Stimulated activated CD4-positive, alpha-beta T cell treated with anti-CD3 and anti-CD28 coated beads, Interleukin-4, amount 100 ng/mL, for 24 hours (primary cell): ENCODE measurements at regions not wholly inside any gene's neighbourhood (a gene's known extent, or its start where the extent isn't known, plus 50 kb on each side); places are given as distances from the start of the nearest gene placed in this dataset.

Source experiments
- DNase-seq: peaks from one replicate; pipeline ENCODE4 v3.0.0-alpha.2; 2020

DNA sequence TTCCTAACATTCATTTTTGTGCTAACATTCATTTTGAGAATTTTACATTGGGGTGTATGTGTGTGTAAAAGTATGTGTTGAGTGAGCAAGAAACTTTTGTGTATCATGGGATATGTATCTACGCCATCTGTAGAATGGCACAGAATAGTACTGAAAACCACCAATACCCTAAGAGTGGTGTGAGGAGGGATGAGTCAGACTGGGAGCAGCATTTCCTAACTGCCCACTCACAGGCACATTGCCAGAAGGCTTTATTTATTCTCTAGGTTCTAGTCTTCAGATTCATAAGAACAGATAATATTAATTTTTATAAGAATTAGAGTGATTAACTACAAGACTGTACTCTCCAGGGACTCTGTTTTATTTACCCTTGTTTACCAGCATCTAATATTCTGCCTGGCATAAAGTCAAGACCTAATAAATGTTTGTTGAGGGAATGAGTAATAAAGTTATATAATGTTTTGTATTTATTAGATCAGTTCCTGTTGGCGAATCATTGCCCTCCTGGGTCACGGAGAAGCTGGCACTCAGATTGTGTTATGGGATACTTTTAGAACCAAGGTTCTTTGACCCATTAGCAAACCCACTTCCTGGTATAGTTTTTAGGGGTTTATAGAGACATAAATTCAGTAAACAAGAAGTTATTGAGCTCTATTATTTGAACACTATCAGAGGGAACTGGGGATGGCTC, 159.1 kb upstream of the PPP2R2B start:
- no peak for DNase-seq

DNA sequence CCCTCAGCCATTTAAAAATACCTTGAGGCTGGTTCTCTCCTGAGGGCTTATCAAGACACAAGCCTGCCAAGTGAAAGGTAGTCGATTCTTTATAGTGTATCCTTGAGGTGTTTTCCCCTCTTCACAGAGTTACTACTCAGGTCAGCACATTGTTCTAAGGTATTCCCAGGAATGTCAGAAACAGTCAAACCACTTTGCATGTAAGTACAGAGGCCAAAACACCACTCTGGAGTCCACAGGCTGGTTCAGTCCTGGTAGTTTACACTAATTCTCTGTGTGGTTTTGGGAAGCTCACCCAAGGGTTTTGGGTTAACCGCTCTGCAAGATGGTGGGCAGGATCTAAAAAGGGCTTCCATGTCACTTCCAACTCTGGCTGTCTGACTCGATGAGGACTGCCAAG, 162.3 kb upstream of the PPP2R2B start:
- no peak for DNase-seq

DNA sequence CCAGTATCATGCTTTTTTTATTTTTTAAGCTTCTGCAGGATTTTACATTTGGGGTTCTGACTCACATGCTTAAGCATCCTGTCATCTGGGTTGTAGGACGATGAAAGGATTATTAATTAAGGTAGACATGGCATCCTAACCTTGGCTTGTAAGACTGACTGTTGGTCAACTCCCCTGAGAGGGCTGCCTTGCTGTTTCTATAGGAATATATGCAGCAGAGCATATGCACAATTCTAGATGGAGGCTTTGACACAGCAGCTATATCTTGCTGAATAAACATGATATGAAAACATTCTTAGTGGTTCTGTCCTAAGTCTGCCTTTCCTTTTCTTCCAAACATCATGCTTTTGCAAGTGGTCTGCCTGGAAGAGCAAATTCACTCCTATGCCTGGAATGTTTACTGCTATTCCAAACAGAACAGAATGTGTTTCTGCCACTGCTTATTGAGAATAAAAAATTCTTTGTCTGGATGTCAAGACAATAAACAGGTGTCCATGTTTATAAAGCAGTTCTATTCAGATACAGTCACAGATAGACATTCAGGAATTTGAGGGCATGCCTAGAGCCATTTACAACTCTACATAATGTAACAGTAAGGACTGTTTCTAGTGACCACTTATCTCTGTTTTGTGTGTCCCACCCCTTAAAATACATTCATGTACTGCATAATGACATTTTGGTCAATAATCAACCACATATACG, 166.2 kb upstream of the PPP2R2B start:
- DNase-seq: no peak

DNA sequence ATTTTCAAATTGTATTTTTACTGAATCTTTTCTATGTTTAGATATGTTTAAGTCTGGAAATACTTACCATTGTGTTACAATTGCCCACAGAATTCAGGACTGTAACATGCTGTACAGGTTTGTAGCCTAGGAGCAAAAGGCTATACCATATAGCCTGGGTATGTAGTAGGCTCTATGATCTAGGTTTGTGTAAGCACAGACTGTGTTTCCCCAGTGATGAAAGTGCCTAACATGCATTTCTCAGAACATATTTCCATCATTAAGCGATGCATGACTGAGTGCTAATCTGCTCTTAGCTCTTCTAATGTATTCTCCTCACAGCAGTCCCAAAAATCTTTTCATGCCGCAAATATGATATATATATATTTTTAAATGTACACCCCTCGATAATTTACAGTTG, 166.7 kb upstream of the PPP2R2B start:
- no peak for DNase-seq

DNA sequence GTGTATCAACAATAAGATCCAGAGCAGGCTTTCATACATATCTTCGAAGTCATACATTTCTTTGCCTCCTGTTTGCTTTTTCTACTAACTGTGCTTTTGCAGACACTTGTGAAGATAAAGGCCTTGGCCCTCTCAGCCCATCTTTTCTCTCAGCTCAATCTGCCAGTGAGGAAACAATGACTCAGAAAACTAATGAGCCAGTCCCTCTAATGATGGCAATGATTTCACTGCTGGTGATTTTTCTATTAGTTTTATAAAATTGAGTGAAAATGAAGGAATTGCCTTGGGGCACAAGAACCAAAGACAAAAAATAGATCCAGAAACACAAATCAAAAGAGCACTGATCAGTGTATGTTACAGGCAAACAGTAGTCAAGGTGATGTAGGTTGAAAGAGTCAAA, 167.7 kb upstream of the PPP2R2B start:
- no peak for DNase-seq

GRCh38 chr5:147046894-147047293, 168.3 kb upstream of the PPP2R2B start:
- DNase-seq: no peak

DNA sequence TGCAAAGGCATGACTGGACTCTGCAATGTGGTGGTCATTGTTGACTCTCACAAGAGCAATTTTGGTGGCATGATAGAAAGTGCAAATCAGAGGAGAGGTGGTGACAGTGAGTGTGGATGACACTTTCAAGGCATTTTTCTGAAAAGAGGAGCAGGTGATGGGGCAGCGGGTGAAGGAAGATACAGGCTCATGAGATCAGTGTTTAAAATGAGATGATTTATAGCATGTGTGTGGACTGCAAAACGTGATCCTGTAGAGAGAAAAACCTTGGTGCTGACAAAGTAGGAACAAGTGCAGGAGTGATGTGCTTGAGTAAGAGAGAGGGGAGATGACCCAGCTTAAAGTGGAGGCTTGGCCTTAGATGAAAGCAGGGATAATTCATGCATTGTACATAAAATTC, 171.2 kb upstream of the PPP2R2B start:
- DNase-seq: no peak

GRCh38 chr5:147050172-147050571, 171.6 kb upstream of the PPP2R2B start:
- DNase-seq: no peak

DNA sequence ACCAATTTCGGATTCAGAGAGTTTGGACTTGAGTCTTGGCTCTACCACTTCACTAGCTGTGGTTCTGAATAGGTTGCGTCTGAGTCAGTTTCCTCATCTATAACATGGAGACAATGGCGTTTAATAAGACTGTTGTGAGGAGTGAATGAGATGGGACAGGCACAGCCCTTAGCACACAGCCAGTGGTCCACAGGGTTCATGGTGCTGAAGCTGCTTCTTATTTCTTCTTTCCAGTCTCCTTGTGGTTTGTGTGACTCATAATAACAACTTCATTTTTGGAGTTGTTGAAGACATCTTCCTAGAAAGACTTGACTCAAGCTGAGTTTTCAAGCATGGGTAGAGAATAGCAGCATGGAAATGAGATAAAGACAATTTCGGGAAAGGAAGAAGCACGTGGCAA, 172.6 kb upstream of the PPP2R2B start:
- DNase-seq: no peak

DNA sequence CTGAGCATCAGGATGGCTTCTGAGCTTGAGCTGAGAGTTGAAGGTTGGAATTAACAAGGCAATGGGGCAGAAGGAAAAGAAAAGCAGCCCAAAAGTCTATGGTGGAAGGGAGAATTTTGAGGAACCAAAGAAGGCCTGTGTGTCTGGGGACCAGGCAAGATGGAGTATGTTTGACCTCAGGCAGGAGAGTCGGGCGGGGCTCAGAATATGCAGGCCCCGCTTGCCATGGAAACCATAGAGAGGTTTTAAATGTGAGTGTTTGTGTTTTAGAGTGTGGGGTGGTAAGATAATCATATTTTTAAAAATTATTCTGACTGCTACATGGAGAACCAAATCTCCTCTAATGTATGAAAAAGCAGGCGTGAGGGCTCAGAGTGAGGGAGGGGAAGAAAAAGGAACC, 174.0 kb upstream of the PPP2R2B start:
- no peak for DNase-seq

DNA sequence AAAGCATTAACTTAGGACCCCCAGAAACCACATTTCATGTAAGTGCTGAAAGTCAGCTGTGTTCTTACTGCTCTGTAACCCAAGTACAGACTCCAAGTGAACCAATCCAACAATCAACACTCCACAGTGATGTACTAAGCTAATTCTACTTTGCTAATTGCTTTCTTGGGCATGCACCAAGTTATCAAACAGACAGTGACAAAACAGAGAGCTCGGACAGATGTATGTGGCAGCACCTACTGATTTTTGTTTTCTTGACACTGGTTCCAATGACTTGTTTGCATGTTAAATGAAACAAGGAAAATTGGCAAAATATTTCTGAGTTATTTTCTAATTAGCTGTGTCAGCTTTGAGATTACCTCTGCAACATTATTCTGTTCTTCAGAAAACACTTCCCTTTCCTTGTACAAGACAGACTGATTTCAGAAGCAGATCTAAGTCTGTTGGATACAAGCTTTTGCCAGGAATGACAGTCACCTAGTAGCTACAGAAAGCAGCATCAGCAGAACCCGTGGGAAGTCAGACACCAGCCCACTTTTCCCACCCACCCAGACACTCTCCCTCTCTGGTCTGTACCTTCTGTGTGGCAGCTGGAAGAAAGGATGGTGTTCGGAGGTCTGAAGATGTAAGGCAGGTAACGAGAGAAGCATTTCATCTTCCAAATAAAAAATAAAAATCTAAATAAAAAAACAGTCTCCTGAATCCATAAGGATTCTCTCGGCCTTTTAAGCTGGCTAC, 176.7 kb upstream of the PPP2R2B start:
- no peak for DNase-seq

DNA sequence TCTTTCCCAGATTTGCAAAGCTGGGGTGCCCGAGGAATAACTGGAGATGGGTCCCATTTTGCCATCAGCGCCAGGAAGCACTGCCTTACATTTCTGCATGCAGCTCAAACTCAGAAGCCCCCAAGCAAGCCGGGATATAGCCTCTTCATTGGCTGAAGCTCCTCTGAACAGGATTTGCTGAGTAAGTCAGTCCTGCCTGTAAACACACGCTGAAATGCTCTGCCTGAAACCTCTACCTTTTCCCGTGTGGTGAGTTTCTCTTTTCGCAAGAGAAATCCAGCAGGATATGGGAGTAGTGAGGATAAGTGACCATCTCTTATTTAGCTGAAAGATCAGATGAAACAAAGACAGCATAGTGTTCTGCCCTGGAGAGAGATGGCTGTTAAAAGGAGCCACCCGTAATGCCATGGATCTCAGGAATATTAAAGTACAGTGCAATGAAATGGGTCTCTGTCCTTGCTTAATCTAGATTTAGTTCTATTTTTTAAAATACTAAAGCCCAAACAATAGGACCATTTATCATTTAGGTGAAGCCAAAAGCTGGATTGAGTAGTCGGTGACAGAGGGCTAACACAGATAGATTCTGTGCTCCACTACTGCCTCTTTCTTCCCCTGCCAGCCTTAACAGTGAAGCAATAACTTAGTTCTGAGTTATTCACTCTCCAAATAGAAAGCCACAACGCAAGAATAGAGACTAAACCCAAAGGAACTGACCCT, 177.5 kb upstream of the PPP2R2B start:
- no peak for DNase-seq

- DNase-seq: no peak
Measured at GRCh38 chr5:147057051-147057450, 177.8 kb upstream of the STK32A start.

- no peak for DNase-seq
Measured at GRCh38 chr5:147061431-147061830, 173.4 kb upstream of the STK32A start.

DNA sequence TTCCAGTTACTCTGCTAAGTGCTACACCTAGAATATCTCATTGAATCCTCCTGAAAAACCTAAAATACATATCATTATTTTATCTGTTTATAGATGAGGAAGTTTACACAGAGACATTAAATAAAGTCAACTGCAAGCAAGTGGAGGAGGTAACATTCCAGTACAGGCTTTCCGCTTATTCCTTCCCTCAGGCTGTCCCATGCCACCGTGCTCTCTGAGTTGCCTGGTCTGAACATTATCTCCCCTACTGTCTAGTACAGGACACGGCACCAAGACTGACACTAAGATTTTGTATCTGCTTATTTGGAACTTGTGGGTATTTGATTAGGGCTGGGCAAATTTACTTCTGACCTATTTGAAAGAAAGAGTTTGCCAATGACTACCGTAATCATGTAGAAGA, 172.4 kb upstream of the STK32A start:
- DNase-seq: no peak

GRCh38 chr5:147063943-147064342, 170.9 kb upstream of the STK32A start:
- DNase-seq: no peak

DNA sequence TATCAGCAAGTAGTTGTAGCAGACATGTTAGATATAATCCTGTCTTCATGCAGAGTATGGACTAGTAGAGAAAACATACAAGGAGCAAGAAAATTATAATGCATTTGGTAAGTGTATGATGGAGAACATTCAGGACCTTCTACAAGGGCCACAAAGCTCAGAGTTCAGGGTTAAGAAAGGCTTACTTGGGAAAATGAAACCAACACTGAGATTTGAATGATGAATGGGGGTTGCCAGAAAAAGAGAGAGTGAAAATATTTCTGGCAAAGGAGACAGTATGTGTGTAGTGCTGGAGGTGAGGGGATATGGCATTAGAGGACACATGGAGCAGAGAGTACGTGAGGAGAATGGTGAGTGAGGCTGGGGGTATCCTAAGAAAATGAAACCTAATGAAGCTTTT, 169.8 kb upstream of the STK32A start:
- DNase-seq: no peak

GRCh38 chr5:147068998-147069397, 165.8 kb upstream of the STK32A start:
- no peak for DNase-seq

DNA sequence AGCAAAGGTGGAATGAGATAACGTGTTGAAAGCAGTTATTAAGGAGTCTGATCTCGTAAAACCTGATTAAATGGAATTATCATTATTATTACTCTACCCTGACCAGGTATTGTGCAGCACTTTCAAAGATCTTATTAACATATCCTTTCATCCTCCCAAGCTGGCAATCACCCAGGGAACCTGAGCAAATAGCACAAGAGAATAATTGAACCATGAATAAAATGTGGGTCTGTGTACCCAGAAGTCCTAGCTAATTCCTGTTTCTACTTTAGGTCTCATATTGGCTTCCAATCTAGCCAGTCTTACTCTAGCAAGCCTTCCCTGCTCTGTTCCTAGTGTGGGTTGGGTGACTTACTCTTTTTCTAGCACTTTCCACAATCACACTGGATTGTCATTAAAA, 162.2 kb upstream of the STK32A start:
- no peak for DNase-seq

GRCh38 chr5:147073098-147073497, 161.7 kb upstream of the STK32A start:
- no peak for DNase-seq

GRCh38 chr5:147075187-147075586, 159.6 kb upstream of the STK32A start:
- DNase-seq: no peak

GRCh38 chr5:147080391-147080790, 154.4 kb upstream of the STK32A start:
- DNase-seq: no peak

- no peak for DNase-seq
Measured at GRCh38 chr5:147081311-147081764, 153.5 kb upstream of the STK32A start.
